ENCODE measurements at regions not wholly inside any gene's neighbourhood (a gene's known extent, or its start where the extent isn't known, plus 50 kb on each side); places are given as distances from the start of the nearest gene placed in this dataset.

GRCh38 chr12:46663318-46663717 is 162.5 kb downstream of the SLC38A4 start:
- TF ChIP-seq FOS (IDR thresholded peaks at IDR 0.05; ENCODE audit: borderline replicate concordance, insufficient read depth, low read length) (no peak), CTCF (IDR thresholded peaks at IDR 0.05; ENCODE audit: extremely low read depth in 1 of 2, insufficient read depth in 1 of 2, low read depth in 1 of 2, low read length in 2 of 2) (no peak), JUN (IDR thresholded peaks at IDR 0.05; ENCODE audit: borderline replicate concordance, insufficient read depth, insufficient read length, low read depth) (no peak), MAX (IDR thresholded peaks at IDR 0.05; ENCODE audit: insufficient read depth, insufficient read length) (no peak), POLR2A (IDR thresholded peaks at IDR 0.05; ENCODE audit: low read depth, low read length) (no peak), POLR2AphosphoS5 (IDR thresholded peaks at IDR 0.05; ENCODE audit: insufficient read depth, low read depth, low read length) (no peak), EZH2 (IDR thresholded peaks at IDR 0.05; ENCODE audit: borderline replicate concordance, low read depth, low read length, severe bottlenecking) (no peak), GATA2 (IDR thresholded peaks at IDR 0.05; ENCODE audit: insufficient read depth, insufficient read length, low read depth, low read length) (no peak)

Measured in endothelial cell of umbilical vein (primary cell).